GM23248 (cell line): ENCODE measurements at regions not wholly inside any gene's neighbourhood (a gene's known extent, or its start where the extent isn't known, plus 50 kb on each side); places are given as distances from the start of the nearest gene placed in this dataset.

Experiments used
- EZH2 ChIP-seq: fragments of 200-600 bp; sonication (generic); IDR thresholded peaks from 2 replicates; pipeline ENCODE4 v1.6.1; 2018; ENCODE audit warnings: antibody characterized with exemption, mild to moderate bottlenecking; ENCODE audit not compliant: insufficient read depth, poor library complexity, severe bottlenecking
- EZH2phosphoT487 ChIP-seq: fragments of 200-600 bp; sonication (generic); IDR thresholded peaks from 2 replicates; pipeline ENCODE4 v1.6.1; 2018; ENCODE audit warnings: antibody characterized with exemption, moderate library complexity, mild to moderate bottlenecking, low read depth; ENCODE audit not compliant: insufficient read depth

DNA sequence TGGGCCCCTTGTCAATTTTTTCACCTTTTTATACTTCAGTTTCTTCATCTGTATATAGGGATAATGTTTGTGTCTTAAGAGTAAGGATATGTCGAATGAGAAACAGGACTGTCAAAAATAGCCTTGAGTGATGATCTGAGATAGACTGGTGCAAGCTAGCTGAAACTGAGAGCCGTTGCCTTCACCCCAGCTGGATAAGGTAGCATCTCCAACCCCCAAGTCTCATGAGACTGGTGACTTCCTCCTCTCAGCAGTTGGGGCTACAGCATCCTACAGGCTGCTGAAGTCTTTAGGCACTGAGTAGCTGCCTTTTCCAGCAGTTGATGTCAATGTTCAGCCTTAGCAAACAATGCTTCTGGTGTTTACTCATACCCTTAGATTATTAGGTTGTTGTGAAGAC lies 330.2 kb downstream of the OSTF1 start:
- TF ChIP-seq EZH2phosphoT487 (no peak), EZH2 (no peak)
